Forelimb muscle (tissue), 1 donor: ENCODE measurements at regions not wholly inside any gene's neighbourhood (a gene's known extent, or its start where the extent isn't known, plus 50 kb on each side); places are given as distances from the start of the nearest gene placed in this dataset.

Source experiments
- DNase-seq: peaks from one replicate; pipeline ENCODE4 v3.0.0-alpha.2; 2013; ENCODE audit warnings: low read depth

- DNase-seq, result no peak
Measured at GRCh38 chr3:35946854-35947515, 307.7 kb downstream of the ARPP21 start.

- DNase-seq, result no peak
Measured at GRCh38 chr3:35950021-35950420, 310.7 kb downstream of the ARPP21 start.

- DNase-seq, result no peak
Measured at GRCh38 chr3:35954413-35954812, 315.1 kb downstream of the ARPP21 start.

GRCh38 chr3:35965908-35966307 is 326.6 kb downstream of the ARPP21 start:
- peak; percentile 47 for DNase-seq

- DNase-seq, result no peak
Measured at GRCh38 chr3:35966629-35967464, 327.5 kb downstream of the ARPP21 start.

GRCh38 chr3:35968043-35968622 is 328.8 kb downstream of the ARPP21 start:
- no peak for DNase-seq

- DNase-seq, result no peak
Measured at GRCh38 chr3:35969406-35969805, 330.1 kb downstream of the ARPP21 start.

GRCh38 chr3:35970793-35971192 is 331.5 kb downstream of the ARPP21 start:
- DNase-seq, result no peak

- no peak for DNase-seq
Measured at GRCh38 chr3:35971686-35972085, 332.4 kb downstream of the ARPP21 start.

GRCh38 chr3:35974872-35975271 is 335.5 kb downstream of the ARPP21 start:
- DNase-seq, result no peak

GRCh38 chr3:35986161-35986560 is 346.8 kb downstream of the ARPP21 start:
- DNase-seq, result no peak

GRCh38 chr3:35987386-35987785 is 348.1 kb downstream of the ARPP21 start:
- DNase-seq, result no peak

GRCh38 chr3:35992041-35992440 is 352.7 kb downstream of the ARPP21 start:
- no peak for DNase-seq

GRCh38 chr3:36011791-36012190 is 368.5 kb upstream of the STAC start:
- no peak for DNase-seq

- no peak for DNase-seq
Measured at GRCh38 chr3:36013425-36013824, 366.9 kb upstream of the STAC start.

GRCh38 chr3:36025232-36025631 is 355.1 kb upstream of the STAC start:
- DNase-seq, result no peak

- DNase-seq, result no peak
Measured at GRCh38 chr3:36032180-36033047, 347.9 kb upstream of the STAC start.

- no peak for DNase-seq
Measured at GRCh38 chr3:36058404-36059030, 321.8 kb upstream of the STAC start.

- no peak for DNase-seq
Measured at GRCh38 chr3:36060950-36061349, 319.4 kb upstream of the STAC start.

- no peak for DNase-seq
Measured at GRCh38 chr3:36063992-36064391, 316.3 kb upstream of the STAC start.

GRCh38 chr3:36065321-36065720 is 315.0 kb upstream of the STAC start:
- DNase-seq, result no peak
